DMS 273 treated with DMSO at 0.1 percent for 48 hours (cell line): ENCODE measurements at regions not wholly inside any gene's neighbourhood (a gene's known extent, or its start where the extent isn't known, plus 50 kb on each side); places are given as distances from the start of the nearest gene placed in this dataset.
"Not testable (repeated sequence)": the region's sequence is repeated elsewhere in the genome, so short reads cannot be mapped to it uniquely, and the experiment has no call there.

Experiments
- DNase-seq: peaks from one replicate; lab custom pipeline; 2025; lab: John Stamatoyannopoulos, UW

DNA sequence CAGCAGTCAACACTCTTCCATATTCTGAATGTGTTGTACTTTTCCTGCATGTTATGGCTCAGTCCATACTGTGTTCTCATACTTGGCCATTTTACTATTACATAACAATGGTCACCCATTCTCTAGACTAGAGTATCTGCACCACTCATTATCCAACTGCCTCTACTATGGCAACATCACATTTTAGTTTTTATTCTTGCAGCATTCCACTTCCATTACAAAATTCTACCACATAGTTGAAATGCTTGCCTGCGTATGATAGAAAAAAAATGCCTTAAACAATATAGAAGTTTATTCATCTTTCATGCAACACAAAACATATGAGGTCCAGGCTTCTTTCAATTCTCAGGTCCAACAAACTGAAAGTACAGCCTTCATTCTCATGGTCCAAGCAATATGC lies 128.0 kb downstream of the TENT5A start:
- no peak for DNase-seq

DNA sequence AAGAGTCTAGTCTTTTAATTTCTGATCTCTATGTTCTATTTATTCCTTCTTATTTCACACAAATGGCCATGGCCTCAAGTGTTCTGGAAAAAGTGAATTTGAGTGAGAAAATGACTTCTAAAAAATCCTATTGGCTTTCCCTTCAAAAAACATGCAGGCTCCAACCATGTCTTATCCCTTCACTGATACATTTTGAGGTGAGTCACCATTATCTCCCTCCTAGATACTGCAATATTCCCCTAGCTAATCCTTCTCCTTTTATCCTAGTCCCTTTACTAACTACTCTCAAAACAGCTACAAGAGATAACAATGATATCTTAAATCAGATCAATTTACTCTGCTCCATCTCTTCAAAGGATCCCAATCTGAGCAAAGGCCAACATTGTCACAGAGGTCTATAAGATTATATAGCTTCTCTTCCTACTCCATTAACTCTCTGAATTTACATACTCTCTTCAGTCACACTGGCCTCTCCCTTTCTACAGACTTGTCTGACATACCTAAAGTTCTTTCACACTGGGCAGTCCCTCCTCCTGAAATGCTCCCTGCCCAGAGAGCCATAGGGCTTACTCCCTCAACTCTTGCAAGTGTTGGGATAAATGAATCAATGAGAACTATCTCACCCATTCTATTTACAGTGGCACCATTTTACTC lies 129.2 kb downstream of the TENT5A start:
- DNase-seq = no peak

DNA sequence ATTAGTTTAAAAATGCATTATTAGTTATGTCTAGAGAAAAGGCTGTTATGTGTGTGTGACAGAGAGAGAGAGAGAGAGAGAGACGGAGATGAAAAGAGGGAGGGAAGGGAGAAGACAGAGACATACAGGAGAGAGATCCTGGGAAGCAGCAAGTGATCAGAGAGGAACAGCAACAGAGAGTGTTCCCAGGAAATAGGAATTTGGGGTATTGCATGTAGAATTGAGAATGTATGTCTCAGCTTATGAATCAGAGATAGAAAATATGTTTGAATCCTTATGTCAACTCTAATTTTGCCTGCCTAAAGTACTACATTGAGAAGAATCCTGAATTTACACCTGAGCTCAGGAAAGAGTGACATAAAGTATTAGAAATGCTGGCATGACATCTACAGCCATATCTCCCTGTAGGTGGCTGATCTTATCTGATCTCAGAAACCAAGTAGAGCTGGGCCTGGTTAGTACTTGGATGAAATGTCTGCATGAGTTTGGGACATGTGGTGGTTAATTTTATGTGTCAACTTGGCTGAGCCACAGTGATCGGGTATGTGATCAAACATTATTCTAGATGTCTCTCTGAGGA lies 130.6 kb downstream of the TENT5A start:
- no peak for DNase-seq

DNA sequence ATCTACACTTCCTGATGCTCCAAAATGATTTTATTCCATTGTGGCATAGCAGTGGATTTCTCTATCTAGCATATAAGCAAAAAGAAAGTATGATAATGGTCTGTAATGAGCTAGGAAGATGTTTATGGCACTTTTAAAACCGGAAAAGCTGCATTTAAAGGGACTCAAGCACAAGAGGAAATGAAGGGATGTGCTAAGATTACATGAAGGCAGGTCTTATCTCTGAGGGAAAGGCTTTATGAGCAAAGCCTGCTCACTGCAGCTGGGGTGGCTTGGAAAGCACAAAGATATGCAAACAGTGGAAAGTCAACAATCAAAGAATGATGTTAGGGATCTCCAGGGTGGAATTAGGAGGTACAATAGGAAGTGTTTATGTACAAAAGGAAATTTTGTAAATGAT lies 138.2 kb downstream of the TENT5A start:
- no peak for DNase-seq

DNA sequence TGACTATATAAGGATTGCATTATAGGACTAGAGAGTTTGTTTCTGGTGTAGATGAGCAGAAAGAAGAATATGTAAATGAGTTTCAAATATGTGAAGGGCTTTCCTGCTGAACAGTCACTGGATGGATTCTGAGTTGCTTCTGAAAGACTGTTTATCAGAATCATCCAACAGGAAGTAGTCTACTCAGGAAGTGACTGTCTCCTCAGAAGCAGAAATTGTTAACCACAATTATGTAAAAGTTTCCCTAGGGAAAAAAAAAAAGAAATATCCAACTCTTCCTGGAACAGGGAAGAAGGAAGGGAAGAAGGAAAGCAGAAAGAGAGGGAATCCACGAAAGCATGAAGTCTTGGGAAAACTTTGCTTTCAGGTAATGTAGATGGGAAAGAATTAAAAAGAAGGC lies 138.9 kb downstream of the TENT5A start:
- no peak for DNase-seq

DNA sequence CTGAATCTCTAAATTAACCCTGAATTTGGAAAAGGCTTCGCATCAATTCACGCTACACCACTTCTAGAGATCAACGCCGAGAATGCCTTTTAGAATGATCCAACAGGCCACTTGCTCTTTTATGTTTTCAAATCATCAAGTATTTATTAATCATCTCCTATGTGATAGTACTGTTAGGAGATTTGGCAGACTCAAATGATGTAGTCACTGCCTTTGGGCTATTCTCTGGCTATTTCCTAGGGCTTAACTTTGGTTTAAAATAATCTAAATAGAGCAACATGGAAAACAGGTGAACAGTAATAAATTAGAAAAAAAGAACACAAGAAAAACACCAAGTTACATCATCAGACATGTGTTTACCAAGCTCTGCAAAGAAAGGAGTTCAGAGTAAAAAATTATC lies 140.3 kb downstream of the TENT5A start:
- DNase-seq = no peak

DNA sequence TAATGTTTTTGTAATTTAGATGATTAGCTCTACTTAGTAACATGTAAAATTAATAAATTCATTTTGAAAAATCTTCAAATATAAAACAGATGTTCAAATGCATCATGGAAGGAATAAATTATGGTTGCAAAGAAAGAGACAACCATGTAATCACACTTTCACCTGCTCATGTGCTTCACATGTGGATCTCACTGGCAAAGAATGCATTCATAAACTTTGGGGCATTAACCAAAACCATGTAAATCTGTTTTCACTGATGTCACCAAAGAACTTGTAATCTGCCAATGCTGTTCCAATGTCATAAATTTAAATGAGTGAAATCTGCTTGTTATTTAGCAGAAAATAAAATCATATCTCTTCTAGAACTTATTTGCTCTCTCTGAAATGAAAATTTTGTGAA lies 142.7 kb downstream of the TENT5A start:
- no peak for DNase-seq

DNA sequence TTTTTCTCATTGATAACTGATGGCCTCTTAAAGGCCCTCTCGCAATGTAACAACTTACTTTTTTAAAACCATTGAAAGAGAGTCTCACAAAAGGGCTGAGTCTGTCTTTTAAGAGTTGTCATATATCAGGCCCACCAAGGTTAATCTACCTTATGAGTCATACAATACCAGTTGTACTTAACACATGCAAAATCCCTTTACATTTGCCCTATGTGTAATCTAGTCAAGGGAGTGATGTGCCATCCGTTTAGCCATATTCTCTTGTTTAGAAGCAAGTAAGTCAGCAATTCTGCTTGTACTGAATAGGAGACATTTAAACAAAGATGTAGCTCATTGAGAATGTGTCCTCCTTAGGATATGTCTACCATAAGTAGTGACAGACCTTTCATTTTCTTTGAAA lies 143.7 kb downstream of the TENT5A start:
- no peak for DNase-seq

DNA sequence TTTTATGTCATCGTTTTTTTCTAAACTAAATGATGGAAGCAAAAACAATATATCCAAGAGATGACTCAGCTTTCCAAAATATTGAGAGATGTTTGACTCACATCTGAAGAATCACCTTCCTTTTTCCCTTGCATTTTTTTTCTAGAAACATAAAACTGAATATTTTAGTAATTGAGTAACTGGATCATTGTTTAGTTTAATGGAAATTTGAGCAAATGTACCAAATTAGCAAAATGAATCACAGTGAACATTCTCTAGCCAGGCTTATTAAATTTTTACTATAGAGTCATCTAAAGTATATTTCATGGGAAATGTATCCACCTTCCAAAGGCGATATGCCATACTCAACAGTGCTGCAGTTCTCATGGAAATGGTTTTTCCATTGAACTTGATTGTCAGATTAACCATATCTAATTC lies 145.5 kb downstream of the TENT5A start:
- DNase-seq = no peak

DNA sequence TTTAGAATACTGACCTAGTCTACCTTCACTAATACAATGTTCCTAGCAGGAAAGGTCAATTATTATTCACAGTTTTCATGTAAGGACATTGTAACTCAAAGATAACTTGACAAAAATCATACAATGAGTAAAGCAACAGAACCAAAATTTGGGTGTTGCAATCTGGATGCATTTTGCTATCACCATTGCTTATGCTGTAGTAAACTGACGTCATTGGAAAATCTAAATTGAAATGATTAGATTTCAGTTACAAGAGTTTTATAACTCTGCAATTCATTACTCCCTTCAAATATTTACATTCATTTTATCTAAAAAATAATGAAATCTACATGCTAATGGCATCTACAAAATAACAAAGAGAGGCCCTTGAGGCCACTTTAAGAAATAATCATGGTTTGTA lies 147.0 kb downstream of the TENT5A start:
- DNase-seq = no peak

DNA sequence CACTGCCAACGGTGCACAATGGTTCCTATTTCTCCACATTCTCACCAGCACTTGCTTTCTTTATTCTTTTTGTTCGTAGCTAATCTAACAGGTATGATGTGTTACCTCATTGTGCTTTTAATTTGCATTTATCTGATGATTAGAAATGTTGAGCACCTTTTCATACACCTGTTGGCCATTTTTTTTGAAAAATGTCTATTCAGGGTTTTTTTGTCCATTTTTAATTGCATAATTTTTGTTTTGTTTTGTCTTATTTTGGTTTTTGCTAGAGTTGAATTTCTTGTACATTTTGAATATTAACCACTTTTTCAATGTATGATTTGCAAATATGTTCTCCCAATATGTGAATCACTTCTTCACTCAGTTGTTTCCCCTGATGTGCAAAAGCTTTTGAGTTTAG lies 150.6 kb downstream of the TENT5A start:
- no peak for DNase-seq

DNA sequence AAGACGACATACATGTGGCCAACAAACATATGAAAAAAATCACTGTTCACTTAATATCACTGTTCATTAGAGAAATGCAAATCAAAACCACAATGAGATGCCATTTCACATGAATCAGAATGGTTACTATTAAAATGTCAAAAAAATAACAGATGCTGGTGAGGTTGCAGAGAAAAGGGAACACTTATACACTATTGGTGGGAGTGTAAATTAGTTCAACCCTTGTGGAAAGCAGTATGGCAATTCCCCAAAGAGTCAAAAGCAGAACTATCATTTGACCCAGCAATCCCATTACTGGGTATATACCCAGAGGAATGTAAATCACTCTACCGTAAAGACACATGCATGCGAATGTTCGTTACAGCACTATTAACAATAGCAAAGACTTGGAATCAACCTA lies 152.0 kb downstream of the TENT5A start:
- not testable (repeated sequence) for DNase-seq

DNA sequence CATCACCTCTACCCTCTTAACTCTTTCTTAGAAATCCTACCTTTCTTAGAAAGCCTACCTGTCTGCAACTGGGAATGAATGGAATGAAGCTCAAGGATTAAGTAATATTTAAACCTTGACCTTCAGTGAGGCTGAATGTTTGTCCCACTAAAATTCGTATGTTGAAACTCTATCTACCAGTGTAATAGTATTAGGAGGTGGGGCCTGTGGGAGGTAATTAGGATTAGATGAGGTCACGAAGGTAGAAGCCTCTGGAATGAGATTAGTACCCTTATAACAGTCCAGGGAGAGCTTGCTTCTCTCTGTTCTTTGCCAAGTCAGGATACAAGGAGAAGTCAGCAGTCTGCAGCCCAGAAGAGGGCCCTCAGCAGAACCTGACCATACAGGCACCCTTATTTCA lies 158.0 kb downstream of the TENT5A start:
- no peak for DNase-seq

DNA sequence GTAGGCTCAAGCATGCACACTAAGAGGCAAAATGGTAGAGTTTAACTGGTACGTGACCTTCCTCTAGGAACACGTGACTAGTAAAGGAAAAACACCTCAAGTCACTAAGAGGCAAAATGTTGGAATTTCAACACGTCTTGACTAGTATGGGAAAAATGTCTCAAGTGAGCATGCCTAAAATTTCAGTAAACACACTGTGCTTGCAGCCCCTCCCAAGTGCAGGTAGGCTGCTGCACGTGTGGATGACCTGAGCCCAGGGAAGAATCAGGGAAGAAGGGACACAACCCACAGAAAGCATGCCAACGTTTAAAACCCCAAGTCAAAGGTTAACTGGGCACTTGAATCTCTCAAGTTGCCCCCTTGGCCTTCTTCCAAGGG lies 162.2 kb downstream of the TENT5A start:
- no peak for DNase-seq

DNA sequence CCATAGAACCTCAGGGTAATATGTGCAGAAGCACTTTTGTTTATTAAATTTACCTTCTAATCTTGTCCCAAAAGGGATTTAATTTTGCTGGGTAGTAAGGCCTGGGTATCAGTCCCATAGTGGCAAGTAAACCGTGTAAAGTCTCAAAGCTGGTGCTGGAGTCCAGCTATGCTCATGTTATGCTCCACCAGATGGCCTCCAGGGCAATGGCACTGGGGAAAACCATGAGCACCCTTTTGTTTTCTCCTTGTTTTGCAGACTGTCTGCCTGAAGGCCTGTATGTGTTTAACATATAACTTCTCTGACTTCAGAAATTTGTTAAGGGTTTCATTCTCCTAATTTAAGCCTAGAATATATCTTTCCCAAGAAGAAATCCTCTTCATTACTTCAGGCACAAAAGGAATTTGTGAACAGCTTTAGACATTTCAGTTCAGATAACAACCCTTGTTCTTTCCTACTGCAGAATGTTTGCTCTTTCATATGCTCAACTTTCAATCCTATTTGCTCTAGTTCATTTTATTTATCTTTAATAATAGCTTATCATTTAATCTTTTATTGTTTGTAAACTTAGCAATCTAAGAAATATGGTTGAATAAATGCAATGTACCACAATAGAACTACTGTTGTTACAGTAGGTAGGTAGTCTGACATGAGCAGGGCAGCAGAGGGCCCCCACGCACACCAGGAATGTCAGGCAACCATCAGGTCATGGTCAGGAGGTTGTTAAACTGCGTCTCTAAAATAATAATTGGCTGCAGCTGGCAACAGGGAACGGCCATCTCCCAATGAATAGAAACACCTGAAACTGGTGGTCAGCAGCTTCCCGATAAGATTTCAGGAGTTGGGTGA lies 162.8 kb downstream of the TENT5A start:
- no peak for DNase-seq

DNA sequence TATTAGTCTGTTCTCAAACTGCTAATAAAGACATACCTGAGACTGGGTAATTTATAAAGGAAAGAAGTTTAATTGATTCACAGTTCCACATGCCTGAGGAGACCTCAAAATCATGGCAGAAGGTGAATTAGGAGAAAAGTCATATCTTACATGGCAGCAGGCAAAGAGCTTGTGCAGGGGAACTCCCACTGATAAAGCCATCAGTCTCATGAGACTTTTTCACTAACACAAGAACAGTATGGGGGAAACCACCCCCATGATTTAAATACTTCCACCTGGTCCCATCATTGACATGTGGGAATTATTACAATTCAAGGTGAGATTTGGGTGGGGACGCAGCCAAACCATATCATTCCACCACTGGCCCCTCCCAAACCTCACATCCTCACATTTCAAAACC lies 166.8 kb downstream of the TENT5A start:
- DNase-seq = not testable (repeated sequence)

DNA sequence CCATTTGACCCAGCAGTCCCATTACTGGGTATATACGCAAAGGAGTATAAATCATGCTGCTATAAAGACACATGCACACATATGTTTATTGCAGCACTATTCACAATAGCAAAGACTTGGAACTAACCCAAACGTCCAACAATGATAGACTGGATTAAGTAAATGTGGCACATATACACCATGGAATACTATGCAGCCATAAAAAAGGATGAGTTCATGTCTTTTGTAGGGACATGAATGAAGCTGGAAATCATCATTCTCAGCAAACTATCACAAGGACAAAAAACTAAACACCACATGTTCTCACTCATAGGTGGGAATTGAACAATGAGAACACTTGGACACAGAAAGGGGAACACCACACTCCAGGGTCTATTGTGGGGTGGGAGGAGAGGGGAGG lies 168.3 kb downstream of the TENT5A start:
- not testable (repeated sequence) for DNase-seq

DNA sequence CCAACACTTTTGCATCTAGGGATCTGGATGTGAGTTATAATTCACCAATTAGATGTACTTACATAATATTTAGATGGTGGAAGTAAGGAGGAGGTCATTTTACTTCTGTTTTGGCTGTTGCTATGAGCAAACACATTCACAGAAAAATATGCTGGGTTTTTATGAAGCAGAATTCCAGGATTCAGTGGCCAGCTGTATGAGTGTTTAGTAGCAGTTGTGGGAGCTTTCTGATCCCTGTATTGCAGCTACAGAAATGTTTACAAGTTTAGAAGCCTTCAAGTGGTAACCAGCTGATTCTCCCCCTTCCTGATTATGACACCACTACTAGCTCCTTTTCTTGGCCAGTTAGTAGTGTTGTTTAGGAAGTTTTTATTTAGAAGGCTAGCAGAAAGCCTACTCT lies 177.0 kb downstream of the TENT5A start:
- no peak for DNase-seq

DNA sequence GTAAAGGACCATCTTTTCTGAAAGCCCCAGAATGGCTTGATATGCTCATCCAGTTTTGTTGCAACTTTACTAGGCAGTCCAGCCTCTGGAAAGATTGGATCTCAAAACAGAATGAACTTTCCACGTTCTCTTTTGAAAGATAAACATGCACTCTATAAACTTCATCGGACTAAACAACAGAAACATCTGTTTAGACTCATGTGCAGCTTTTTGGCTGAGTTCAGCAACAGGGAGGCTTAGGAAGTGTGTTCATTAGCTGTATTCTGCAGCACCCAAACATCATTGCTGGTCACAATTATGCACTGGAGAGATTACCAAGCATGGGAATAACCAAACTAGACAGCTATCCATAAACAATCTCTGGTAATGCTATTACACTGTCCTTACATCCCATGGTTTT lies 180.5 kb downstream of the TENT5A start:
- no peak for DNase-seq

DNA sequence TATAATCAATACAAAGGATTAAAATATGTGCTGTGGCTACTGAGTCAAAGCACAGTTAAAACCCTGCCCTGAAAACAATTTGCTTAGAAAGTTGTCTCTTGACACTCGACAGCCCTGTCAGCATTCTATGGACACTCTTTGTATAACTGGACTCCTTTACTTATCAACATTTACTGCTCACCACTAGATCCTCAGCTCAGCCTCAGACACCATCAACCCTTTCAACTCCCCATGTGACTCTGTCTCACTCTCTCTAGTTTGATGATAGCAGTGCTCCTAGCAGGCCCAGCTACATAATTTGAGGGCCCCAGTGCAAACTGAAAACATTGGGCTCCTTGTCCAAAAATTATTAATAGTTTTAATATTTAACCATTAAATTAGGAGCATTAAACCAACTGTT lies 181.8 kb downstream of the TENT5A start:
- no peak for DNase-seq

DNA sequence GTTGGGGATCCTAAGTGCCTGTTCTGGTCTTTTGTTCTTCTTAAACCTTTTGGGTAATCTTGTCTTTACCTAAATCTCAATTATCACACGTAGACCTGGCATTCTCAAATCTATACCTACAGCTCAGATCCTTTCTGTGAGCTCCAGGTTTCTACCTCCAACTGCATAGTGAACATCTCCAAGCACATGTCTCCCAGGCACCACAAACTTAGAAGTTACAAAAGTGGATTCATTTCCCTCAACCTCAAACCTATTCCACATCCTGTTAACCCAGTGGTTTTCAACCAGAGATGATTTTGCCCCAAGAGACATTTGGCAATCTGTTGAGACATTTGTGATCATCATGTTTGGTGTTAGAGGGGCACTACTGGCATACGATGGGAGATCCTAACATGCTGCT lies 183.5 kb downstream of the TENT5A start:
- no peak for DNase-seq

DNA sequence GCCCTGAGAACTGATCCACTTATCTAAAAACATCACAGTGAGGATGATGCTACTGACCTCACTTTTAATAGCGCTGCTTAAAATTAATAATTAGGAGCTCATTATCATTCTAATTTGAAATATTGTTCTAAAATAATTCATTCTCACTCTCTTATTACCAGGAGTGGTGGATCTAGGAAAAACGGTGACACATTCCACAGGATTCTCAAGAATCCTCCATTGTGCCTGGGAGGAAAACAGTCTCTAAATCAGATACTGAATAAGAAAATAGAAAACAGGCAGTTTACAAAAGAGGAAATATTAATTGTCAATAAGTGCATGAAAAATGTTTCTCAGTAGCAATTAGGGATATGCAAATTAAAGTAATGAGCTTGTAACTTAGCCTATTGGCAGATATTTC lies 187.4 kb downstream of the TENT5A start:
- no peak for DNase-seq

DNA sequence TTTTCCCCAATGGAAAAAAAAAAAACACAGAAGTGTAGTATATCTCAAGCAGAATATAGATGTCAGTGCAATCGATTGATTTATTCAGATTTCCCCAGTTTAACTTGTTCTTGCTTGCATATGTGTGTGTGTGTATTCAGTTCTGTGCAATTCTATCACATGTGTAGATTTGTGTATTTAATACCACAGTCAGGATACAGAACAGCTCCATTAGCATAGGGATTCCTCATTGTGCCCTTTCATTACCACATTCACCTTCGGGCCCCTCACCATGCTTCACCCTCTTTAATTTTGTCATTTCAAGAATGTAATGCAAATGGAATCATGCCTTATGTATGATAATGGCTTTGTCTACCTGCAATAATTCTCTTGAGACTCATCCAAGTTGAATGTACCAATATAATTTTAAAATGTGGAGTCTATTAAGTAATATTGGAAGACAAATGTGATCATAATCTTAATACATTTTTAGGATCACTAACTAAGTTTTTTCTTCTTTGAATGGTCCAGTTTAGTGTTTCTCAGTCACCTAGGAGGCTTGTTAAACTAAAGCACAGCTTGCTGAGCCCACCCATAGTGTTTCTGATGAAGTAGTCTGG lies 187.9 kb downstream of the TENT5A start:
- DNase-seq = no peak
